Caco-2 (cell line): ENCODE measurements at regions not wholly inside any gene's neighbourhood (a gene's known extent, or its start where the extent isn't known, plus 50 kb on each side); places are given as distances from the start of the nearest gene placed in this dataset.

ENCODE experiments used
- BruUV-seq: library from RNA; stranded (reverse); fragments of 400-500 nt; replicated peaks from 2 replicates; lab custom pipeline; 2021; lab: Mats Ljungman, UMichigan
- CTCF ChIA-PET: fragments of 300-600 bp; sonication (Branson Sonifier 250); formaldehyde crosslinking; loops from one replicate; lab custom pipeline; 2022; ENCODE audit warnings: antibody characterized with exemption; lab: Charles Lee
- POLR2A ChIA-PET: fragments of 300-600 bp; sonication (Branson Sonifier 250); formaldehyde crosslinking; loops from one replicate; lab custom pipeline; 2022; ENCODE audit warnings: antibody characterized with exemption; lab: Charles Lee
- DNase-seq, 2 experiments: peaks; one replicate each; pipeline versions ENCODE4 v3.0.0 to v3.0.0-alpha.2; 2020 to 2022
- H3K27me3 ChIP-seq: replicated peaks from 2 replicates; pipeline ENCODE4 v1.6.0; 2011; ENCODE audit warnings: low read length; ENCODE audit not compliant: control insufficient read depth, insufficient read depth
- H3K36me3 ChIP-seq: 2 replicates; pipeline ENCODE4 v1.5.1; 2011; ENCODE audit warnings: low read length; ENCODE audit not compliant: control insufficient read depth, insufficient read depth
- H3K4me1 ChIP-seq: fragments of 250-450 bp; sonication (Bioruptor Pico); 2 replicates; pipeline ENCODE4 v1.5.1; 2020; ENCODE audit warnings: mild to moderate bottlenecking
- H3K4me3 ChIP-seq: 2 replicates; pipeline ENCODE4 v1.5.1; 2011; ENCODE audit warnings: low read depth, mild to moderate bottlenecking, control low read depth, low read length
- H3K9me3 ChIP-seq: fragments of 250-450 bp; sonication (Bioruptor Pico); 2 replicates; pipeline ENCODE4 v1.5.1; 2020; ENCODE audit warnings: mild to moderate bottlenecking, moderate library complexity
- H3K27ac Mint-ChIP-seq: one replicate; pipeline ENCODE4 v1.8.0; 2022; ENCODE audit warnings: mixed read lengths; ENCODE audit not compliant: unreplicated experiment
- H3K27me3 Mint-ChIP-seq: one replicate; pipeline ENCODE4 v1.8.0; 2022; ENCODE audit warnings: mixed read lengths; ENCODE audit not compliant: insufficient read depth, unreplicated experiment
- H3K36me3 Mint-ChIP-seq: one replicate; pipeline ENCODE4 v1.8.0; 2022; ENCODE audit warnings: mild to moderate bottlenecking, mixed read lengths; ENCODE audit not compliant: insufficient read depth, unreplicated experiment
- H3K4me1 Mint-ChIP-seq: one replicate; pipeline ENCODE4 v1.8.0; 2022; ENCODE audit warnings: low read depth, mixed read lengths; ENCODE audit not compliant: unreplicated experiment
- H3K4me3 Mint-ChIP-seq: one replicate; pipeline ENCODE4 v1.8.0; 2022; ENCODE audit warnings: mild to moderate bottlenecking, moderate library complexity, mixed read lengths; ENCODE audit not compliant: unreplicated experiment
- H3K9me3 Mint-ChIP-seq: one replicate; pipeline ENCODE4 v1.8.0; 2022; ENCODE audit warnings: mixed read lengths; ENCODE audit not compliant: unreplicated experiment
- CTCF ChIP-seq, 2 experiments: fragments of 200-600 bp in 1 of 2; IDR thresholded peaks; 1 replicate in 1 of 2; 2 replicates in 1 of 2; pipeline versions ENCODE4 v1.5.1 to v1.8.0; 2011 to 2022; ENCODE audit warnings: antibody characterized with exemption in 1 of 2, control low read depth in 1 of 2, inconsistent platforms in 1 of 2, low read depth in 1 of 2, low read length in 1 of 2, mild to moderate bottlenecking in 1 of 2, moderate library complexity in 1 of 2; ENCODE audit not compliant: insufficient read depth in 1 of 2, severe bottlenecking in 1 of 2, unreplicated experiment in 1 of 2
- intact Hi-C: fragments of 100-400 bp; cut with micrococcal nuclease; formaldehyde crosslinking; loops from one replicate; pipeline ENCODE4 v1.10.0; 2022; ENCODE audit not compliant: unreplicated experiment

GRCh38 chr12:107163413-107163812, 70.1 kb upstream of the CRY1 start:
- no TSS peak for BruUV-seq
- H3K4me1 Mint-ChIP-seq = no peaks in the 10 kb centered on the region
- no peak overlapping the region for H3K27ac Mint-ChIP-seq
- DNase-seq = no peak
- no peaks in the 10 kb centered on the region for H3K9me3 Mint-ChIP-seq
- no peak for TF ChIP-seq CTCF (IDR thresholded peaks at IDR 0.05; ENCODE audit: insufficient read depth in 1 of 2, low read depth in 1 of 2, low read length in 1 of 2, severe bottlenecking in 1 of 2, unreplicated experiment in 1 of 2)
- Histone ChIP-seq H3K9me3 (no peaks in the 10 kb centered on the region), H3K36me3 (no peaks in the 10 kb centered on the region), H3K4me1 (no peaks in the 10 kb centered on the region), H3K27me3 (no peaks in the 10 kb centered on the region), H3K4me3 (no peak overlapping the region)
- peaks cover 13% of the 10 kb centered on the region for H3K27me3 Mint-ChIP-seq
- CTCF ChIA-PET = no interaction called here
- no peak overlapping the region for H3K4me3 Mint-ChIP-seq
- no peaks in the 10 kb centered on the region for H3K36me3 Mint-ChIP-seq
- POLR2A ChIA-PET = no interaction called here
- intact Hi-C loops = no loop called here

GRCh38 chr12:107164392-107164791, 71.0 kb upstream of the CRY1 start:
- H3K4me1 ChIP-seq = no peaks in the 10 kb centered on the region
- TF ChIP-seq CTCF (IDR thresholded peaks at IDR 0.05; ENCODE audit: insufficient read depth in 1 of 2, low read depth in 1 of 2, low read length in 1 of 2, severe bottlenecking in 1 of 2, unreplicated experiment in 1 of 2) = no peak
- POLR2A ChIA-PET = no interaction called here
- H3K4me3 ChIP-seq = no peak overlapping the region
- Mint-ChIP-seq H3K4me3 (no peak overlapping the region), H3K36me3 (no peaks in the 10 kb centered on the region), H3K9me3 (no peaks in the 10 kb centered on the region), H3K27me3 (peaks cover 16% of the 10 kb centered on the region), H3K27ac (no peak overlapping the region), H3K4me1 (no peaks in the 10 kb centered on the region)
- CTCF ChIA-PET = no interaction called here
- no peaks in the 10 kb centered on the region for H3K36me3 ChIP-seq
- no TSS peak for BruUV-seq
- no peaks in the 10 kb centered on the region for H3K9me3 ChIP-seq
- DNase-seq = no peak
- intact Hi-C loops = no loop called here
- no peaks in the 10 kb centered on the region for H3K27me3 ChIP-seq

- Histone ChIP-seq H3K4me3 (no peak overlapping the region), H3K27me3 (no peaks in the 10 kb centered on the region), H3K36me3 (no peaks in the 10 kb centered on the region), H3K4me1 (no peaks in the 10 kb centered on the region), H3K9me3 (no peaks in the 10 kb centered on the region)
- Mint-ChIP-seq H3K27me3 (peaks cover 16% of the 10 kb centered on the region), H3K4me3 (no peak overlapping the region), H3K4me1 (no peaks in the 10 kb centered on the region), H3K36me3 (no peaks in the 10 kb centered on the region), H3K9me3 (no peaks in the 10 kb centered on the region), H3K27ac (no peak overlapping the region)
- ChIA-PET CTCF (no interaction called here), POLR2A (no interaction called here)
- DNase-seq = no peak
- intact Hi-C loops = no loop called here
- no peak for TF ChIP-seq CTCF (IDR thresholded peaks at IDR 0.05; ENCODE audit: insufficient read depth in 1 of 2, low read depth in 1 of 2, low read length in 1 of 2, severe bottlenecking in 1 of 2, unreplicated experiment in 1 of 2)
- BruUV-seq = no TSS peak
These were observed 72.2 kb upstream of the CRY1 start for GRCh38 chr12:107165581-107165980.
